ENCODE measurements at regions not wholly inside any gene's neighbourhood (a gene's known extent, or its start where the extent isn't known, plus 50 kb on each side); places are given as distances from the start of the nearest gene placed in this dataset.

DNA sequence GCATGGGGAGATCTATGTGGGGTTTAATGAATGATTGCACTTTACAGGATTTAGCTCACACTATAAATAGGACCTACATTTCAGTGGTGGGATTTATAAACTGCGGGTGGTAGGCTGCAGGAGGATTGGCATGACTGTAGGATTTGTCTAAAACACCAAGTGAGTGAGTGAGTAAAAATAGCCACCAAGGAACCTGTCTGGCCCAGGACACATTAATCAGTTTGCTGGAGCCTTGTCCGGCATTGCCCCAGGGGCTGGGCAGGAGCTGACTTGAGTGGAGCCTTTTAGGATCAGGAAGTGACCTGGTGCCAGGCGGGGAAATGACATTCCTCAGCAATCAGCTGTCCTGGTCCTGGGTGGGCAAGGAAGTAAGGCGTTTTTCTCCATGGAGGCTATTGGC is 193.9 kb upstream of the ADRA1D start:
- no peak overlapping the region for H3K4me3 ChIP-seq (ENCODE audit: low read depth, low read length)
- DNase-seq (ENCODE audit: low read depth) = no peak
- TF ChIP-seq CTCF (conservative IDR thresholded peaks at IDR 0.05; ENCODE audit: low read depth, low read length) = no peak

DNA sequence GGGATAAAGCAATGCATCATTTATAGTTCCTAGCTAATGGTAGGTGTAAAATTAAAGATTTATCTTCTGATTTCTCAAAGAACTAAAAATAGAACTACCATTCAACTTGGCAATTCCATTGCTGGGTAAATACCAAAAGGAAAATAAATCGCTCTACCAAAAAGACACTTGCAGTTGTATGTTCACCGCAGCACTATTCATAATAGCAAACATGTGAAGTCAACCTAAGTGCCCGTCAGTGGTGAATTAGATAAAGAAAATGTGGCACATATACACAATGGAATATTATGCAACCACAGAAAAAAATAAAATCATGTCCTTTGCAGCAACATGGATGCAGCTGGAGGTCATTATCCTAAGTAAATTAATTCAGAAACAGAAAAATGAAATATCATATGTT is 192.8 kb upstream of the ADRA1D start:
- no peak for DNase-seq (ENCODE audit: low read depth)
- TF ChIP-seq CTCF (conservative IDR thresholded peaks at IDR 0.05; ENCODE audit: low read depth, low read length) = no peak
- no peak overlapping the region for H3K4me3 ChIP-seq (ENCODE audit: low read depth, low read length)

- DNase-seq (ENCODE audit: low read depth) = no peak
- no peak for TF ChIP-seq CTCF (conservative IDR thresholded peaks at IDR 0.05; ENCODE audit: low read depth, low read length)
- H3K4me3 ChIP-seq (ENCODE audit: low read depth, low read length) = no peak overlapping the region
These were observed 192.1 kb upstream of the ADRA1D start for GRCh38 chr20:4441191-4441590.

DNA sequence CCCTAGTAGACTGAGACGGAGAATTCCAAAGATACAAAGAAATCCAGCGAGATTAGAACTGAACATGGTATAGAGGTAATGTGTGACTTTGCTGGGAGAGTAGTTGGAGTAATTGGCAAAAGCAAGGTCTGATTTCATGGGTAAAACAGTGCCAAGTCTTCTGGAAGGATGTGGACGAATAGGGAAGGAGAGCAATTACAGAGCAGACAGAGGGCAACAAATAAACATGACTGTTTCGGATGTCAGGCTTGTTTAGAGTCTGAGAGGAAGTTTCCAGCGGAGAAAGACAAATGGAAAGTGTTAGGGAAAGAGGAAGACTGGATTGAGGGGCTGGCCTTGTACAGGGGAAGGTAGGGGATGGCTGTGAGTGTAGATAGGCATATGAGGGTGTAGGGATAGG is 190.4 kb upstream of the ADRA1D start:
- DNase-seq (ENCODE audit: low read depth) = no peak
- TF ChIP-seq CTCF (conservative IDR thresholded peaks at IDR 0.05; ENCODE audit: low read depth, low read length) = no peak
- H3K4me3 ChIP-seq (ENCODE audit: low read depth, low read length) = no peak overlapping the region

- TF ChIP-seq CTCF (conservative IDR thresholded peaks at IDR 0.05; ENCODE audit: low read depth, low read length) = no peak
- DNase-seq (ENCODE audit: low read depth) = no peak
- H3K4me3 ChIP-seq (ENCODE audit: low read depth, low read length) = no peak overlapping the region
These were observed 188.0 kb upstream of the ADRA1D start for GRCh38 chr20:4437131-4437530.

DNA sequence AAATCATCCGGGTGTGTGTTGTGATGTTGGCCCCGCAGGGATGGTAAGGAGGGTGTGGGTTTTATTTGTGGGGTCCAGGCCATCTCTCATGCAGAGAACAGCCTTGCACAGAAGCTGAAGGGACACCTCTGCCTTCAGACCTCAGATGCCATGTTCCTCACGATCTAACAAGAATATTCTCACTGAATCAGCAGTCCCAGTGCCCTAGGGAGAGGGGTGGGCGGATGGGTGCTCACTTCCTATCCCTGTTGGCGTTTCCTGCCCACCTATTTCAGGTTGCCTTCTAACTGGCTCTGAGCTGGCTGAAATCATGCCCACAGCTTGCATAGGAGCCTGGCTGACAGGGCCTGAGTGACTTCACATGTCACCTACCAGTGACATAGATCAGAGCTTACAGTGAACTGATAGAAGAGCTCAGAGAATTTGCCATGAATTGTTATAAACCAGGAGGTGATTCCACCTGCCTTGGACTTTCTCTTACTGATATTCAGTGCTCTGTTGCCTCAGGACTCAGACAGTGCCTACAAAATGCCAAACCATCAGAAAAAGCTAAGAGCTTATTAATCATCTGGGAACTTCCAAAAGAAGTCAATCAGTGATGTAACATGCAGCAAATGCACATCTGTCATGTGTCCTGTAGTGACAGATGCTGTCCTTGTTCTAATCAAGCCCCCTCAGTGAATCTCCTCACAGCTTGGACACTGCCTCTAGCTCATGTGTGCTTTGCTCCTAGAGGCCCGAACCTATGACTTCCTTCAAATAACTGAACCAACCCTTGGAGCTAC is 186.8 kb upstream of the ADRA1D start:
- no peak overlapping the region for H3K4me3 ChIP-seq (ENCODE audit: low read depth, low read length)
- no peak for DNase-seq (ENCODE audit: low read depth)
- no peak for TF ChIP-seq CTCF (conservative IDR thresholded peaks at IDR 0.05; ENCODE audit: low read depth, low read length)

- H3K4me3 ChIP-seq (ENCODE audit: low read depth, low read length) = no peak overlapping the region
- no peak for TF ChIP-seq CTCF (conservative IDR thresholded peaks at IDR 0.05; ENCODE audit: low read depth, low read length)
- no peak for DNase-seq (ENCODE audit: low read depth)
These were observed 186.1 kb upstream of the ADRA1D start for GRCh38 chr20:4435225-4435624.
